GM12872 (cell line): ENCODE measurements at regions not wholly inside any gene's neighbourhood (a gene's known extent, or its start where the extent isn't known, plus 50 kb on each side); places are given as distances from the start of the nearest gene placed in this dataset.

ENCODE experiments used
- CTCF ChIP-seq: IDR thresholded peaks from 3 replicates; pipeline ENCODE4 v1.5.1; 2011; ENCODE audit warnings: low read depth, mild to moderate bottlenecking, low read length, moderate library complexity; ENCODE audit not compliant: insufficient read depth

- TF ChIP-seq CTCF: no peak
Observed at GRCh38 chr2:53058526-53058925, 709.1 kb upstream of the CHAC2 start.

DNA sequence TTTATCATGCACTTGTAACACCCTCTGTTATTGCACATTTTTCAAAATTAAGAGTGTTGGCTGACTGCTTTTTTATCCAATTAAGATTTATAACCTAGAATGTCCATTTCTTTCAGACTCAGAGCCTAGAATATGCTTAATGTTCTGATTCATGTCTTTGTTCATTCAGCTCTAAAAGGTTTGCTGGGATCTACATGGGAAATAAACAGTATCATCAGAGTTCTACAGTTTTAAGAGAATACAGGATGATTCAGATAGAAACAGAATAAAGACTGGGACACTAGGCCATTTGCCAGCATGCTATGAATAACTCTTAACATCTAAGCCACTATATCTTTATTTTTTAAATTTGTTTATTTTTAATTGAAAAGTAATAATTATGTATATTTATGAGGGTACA, 713.7 kb upstream of the CHAC2 start:
- no peak for TF ChIP-seq CTCF

DNA sequence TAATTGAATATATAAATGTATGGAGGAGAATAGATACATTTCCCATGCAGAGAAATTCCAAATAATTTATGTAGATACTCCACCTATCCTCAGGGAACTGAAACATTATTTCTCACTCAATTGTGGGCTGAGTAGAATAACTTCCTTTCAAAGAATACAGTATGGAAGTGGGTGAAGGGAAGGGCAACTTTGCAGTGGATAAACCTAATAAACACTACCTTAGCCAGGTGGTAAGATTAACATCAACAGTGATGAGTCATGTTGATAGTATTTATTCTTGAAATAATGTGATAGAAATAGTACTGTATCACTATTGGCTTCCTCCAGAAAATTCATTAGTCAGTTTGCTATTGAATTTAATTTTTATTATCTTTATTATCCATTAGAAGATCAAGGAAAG, 716.4 kb upstream of the CHAC2 start:
- TF ChIP-seq CTCF: no peak

DNA sequence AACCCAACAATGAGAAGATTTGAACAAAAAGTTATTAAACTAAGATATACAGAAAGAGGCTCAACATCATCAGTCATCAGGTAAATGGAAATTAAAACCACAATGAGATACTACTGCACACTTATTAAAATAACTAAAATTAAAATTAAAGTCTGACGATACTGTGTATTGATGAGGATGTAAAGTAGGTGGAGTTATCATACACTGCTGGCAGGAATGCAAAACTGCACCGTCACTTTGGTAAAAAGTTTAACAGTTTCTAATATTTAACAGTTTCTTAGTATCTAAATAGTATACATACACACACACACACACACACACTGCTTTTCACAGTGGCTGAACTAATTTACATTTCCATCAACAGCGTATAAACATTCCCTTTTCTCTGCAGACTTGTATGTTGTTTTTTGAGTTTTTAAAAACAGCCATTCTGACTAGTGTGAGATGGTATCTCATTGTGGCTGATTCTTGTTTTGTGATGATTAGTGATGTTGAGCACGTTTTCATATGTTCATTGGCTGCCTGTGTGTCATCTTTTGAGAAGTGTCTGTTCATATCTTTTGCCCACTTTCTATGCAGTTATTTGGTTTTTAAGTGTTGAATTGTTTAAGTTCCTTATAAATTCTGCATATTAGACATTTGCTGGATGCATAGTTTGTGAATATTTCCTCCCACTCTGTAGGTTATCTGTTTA, 726.9 kb upstream of the CHAC2 start:
- TF ChIP-seq CTCF: no peak

DNA sequence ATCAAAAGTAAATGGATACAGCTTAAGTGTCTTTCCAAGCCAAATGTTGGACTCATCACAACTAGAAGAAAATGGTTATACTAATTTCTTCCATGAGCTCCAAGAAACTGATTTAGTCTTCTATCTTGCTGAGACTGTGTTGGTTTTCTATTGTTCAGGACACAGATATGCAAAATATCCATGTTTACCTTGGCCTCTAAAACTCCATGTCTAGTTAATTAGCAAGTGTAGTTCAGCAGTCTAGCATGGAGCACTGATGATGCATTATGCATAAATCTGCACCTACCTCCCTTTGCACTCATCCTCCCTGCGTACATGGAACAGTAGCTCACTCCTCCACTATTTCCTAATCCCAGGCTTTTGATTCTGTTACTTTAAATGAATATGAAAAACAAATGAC, 731.4 kb upstream of the CHAC2 start:
- no peak for TF ChIP-seq CTCF

- no peak for TF ChIP-seq CTCF
Observed at GRCh38 chr2:53035153-53035552, 732.5 kb upstream of the CHAC2 start.

DNA sequence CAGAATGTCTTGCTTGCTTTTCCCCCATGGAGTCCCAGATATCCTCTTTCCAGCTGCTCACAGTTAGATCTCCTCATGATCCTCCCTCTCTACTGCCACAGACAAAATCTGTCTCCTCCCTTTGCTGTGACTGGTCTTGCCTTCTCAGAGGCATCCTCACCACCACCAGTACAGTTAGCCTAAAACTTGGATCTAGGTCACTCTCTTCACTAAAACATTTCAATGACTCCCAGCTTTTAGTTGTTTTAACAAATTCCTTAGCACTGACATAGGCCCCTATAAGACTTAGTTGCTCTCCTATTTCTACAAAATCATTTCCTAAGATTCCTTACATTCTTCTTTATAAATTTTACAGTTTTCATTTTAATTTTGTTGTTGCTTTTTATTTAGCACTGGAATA, 734.2 kb upstream of the CHAC2 start:
- no peak for TF ChIP-seq CTCF
